Right lung (tissue), 2 donors: ENCODE measurements at regions not wholly inside any gene's neighbourhood (a gene's known extent, or its start where the extent isn't known, plus 50 kb on each side); places are given as distances from the start of the nearest gene placed in this dataset.

Experiments
- DNase-seq, 2 donors: peaks; one replicate each; pipeline ENCODE4 v3.0.0-alpha.2; 2013

DNA sequence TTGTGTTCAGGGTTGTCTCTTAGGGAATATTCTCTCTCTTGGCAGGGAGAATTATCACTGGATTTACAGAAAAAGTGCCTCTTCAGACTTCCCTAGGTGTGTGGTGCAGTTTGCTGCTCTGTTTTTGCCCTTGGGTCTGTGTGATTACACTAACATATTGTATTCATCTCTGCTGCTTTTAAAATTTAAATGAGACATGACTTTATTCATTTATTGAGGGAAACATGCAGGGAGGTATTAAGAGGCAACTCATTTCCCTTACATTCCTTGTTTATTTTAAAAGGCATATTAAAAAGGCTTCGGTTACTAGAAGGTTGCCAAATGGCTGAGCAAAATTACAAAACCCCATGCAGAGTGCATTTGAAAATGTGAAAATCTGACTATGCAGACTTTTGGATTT, 135.1 kb upstream of the GEMIN8 start:
- DNase-seq, result no peak

GRCh38 chrX:14125462-14125861, 95.8 kb upstream of the GEMIN8 start:
- DNase-seq, result no peak

DNA sequence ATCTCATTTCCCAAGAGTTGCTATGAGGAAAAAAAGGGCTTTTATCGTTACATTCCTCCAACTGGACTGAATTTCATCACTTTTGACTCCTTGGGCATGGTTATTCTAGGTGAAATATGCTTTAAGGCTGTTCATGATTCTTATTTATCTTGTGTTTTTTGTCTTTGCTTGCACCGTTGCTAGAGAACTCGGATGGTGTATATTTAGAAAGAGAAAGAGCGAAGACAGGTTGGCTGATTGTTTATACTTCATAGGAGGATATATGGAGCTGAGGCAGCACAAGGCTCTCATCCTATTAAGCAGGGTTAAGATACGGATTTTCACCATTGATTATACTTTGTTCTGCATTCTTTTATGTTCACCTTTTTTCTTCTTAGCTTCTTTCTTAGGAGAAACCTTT, 94.9 kb upstream of the GEMIN8 start:
- no peak for DNase-seq

DNA sequence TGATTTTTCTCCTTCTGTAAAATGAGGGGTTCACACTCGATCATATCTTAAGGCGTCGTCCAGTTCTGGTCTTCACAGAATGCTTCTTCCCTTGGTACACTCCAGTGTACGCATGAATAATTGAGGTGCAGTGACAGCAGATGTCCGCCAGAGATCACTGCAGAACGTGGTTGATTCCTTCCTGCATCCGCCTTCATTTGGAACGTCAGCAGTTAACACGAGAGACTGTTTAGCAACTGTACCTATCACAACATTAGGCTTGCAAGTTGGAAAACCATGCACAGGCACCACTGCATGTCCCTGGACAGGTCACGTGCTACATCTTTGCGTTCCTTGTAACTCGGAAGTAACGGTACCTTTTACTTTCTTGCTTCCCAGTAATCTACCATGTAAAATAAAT, 66.0 kb upstream of the GEMIN8 start:
- peak; percentile 26 to 40 for DNase-seq

GRCh38 chrX:14094191-14094590, 64.5 kb upstream of the GEMIN8 start:
- peak; percentile 23 to 37 for DNase-seq

- no peak for DNase-seq
Measured at GRCh38 chrX:14084466-14084865, 54.8 kb upstream of the GEMIN8 start.

GRCh38 chrX:14083783-14084182, 54.1 kb upstream of the GEMIN8 start:
- DNase-seq, result no peak

- DNase-seq, result no peak
Measured at GRCh38 chrX:14079891-14080430, 50.3 kb upstream of the GEMIN8 start.
